ENCODE measurements at regions not wholly inside any gene's neighbourhood (a gene's known extent, or its start where the extent isn't known, plus 50 kb on each side); places are given as distances from the start of the nearest gene placed in this dataset.

- 15% methylated on average over 3 of the region's 3 CpGs for WGBS (ENCODE audit: missing lambda C conversion rate)
- DNase-seq (ENCODE audit: low read depth in 1 of 2, low spot score in 1 of 2): no peak
- no peak for ATAC-seq
- no peak for FAIRE-seq
- H3K27ac ChIP-seq: no peak overlapping the region
- no peak overlapping the region for H3K4me3 ChIP-seq
- H3K4me1 ChIP-seq: peaks cover 19% of the 10 kb centered on the region; the same call in 2 of the 3 replicates
- TF ChIP-seq ZNF302 (CRISPR knock-in tag; IDR thresholded peaks at IDR 0.05) (no peak), SMC3 (IDR thresholded peaks at IDR 0.05) (no peak), ELK1 (IDR thresholded peaks at IDR 0.05; ENCODE audit: low read depth, low read length) (no peak), TFCP2L1 (CRISPR knock-in tag; IDR thresholded peaks at IDR 0.05) (no peak), HOXB5 (CRISPR knock-in tag; IDR thresholded peaks at IDR 0.05) (no peak), CEBPB (IDR thresholded peaks at IDR 0.05) (no peak), POLR2AphosphoS2 (conservative IDR thresholded peaks at IDR 0.05; ENCODE audit: low read length) (no peak), HOXB13 (CRISPR knock-in tag; IDR thresholded peaks at IDR 0.05; ENCODE audit: low read depth) (no peak), CTCF (IDR thresholded peaks at IDR 0.05) (no peak), RNF2 (IDR thresholded peaks at IDR 0.05; ENCODE audit: borderline replicate concordance, low read depth) (no peak), HES2 (IDR thresholded peaks at IDR 0.05) (no peak), JUNB (IDR thresholded peaks at IDR 0.05) (no peak), HDAC2 (IDR thresholded peaks at IDR 0.05) (no peak), FOSB (CRISPR knock-in tag; IDR thresholded peaks at IDR 0.05) (no peak), PHF8 (IDR thresholded peaks at IDR 0.05; ENCODE audit: borderline replicate concordance, low read depth) (no peak), POLR2A (IDR thresholded peaks at IDR 0.05; ENCODE audit: low read length) (no peak)
- TF ChIP-seq, protein P1, sequence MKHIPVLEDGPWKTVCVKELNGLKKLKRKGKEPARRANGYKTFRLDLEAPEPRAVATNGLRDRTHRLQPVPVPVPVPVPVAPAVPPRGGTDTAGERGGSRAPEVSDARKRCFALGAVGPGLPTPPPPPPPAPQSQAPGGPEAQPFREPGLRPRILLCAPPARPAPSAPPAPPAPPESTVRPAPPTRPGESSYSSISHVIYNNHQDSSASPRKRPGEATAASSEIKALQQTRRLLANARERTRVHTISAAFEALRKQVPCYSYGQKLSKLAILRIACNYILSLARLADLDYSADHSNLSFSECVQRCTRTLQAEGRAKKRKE (CRISPR knock-in tag; IDR thresholded peaks at IDR 0.05; ENCODE audit: low read depth): no peak
- TF ChIP-seq, protein P2, sequence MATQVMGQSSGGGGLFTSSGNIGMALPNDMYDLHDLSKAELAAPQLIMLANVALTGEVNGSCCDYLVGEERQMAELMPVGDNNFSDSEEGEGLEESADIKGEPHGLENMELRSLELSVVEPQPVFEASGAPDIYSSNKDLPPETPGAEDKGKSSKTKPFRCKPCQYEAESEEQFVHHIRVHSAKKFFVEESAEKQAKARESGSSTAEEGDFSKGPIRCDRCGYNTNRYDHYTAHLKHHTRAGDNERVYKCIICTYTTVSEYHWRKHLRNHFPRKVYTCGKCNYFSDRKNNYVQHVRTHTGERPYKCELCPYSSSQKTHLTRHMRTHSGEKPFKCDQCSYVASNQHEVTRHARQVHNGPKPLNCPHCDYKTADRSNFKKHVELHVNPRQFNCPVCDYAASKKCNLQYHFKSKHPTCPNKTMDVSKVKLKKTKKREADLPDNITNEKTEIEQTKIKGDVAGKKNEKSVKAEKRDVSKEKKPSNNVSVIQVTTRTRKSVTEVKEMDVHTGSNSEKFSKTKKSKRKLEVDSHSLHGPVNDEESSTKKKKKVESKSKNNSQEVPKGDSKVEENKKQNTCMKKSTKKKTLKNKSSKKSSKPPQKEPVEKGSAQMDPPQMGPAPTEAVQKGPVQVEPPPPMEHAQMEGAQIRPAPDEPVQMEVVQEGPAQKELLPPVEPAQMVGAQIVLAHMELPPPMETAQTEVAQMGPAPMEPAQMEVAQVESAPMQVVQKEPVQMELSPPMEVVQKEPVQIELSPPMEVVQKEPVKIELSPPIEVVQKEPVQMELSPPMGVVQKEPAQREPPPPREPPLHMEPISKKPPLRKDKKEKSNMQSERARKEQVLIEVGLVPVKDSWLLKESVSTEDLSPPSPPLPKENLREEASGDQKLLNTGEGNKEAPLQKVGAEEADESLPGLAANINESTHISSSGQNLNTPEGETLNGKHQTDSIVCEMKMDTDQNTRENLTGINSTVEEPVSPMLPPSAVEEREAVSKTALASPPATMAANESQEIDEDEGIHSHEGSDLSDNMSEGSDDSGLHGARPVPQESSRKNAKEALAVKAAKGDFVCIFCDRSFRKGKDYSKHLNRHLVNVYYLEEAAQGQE (IDR thresholded peaks at IDR 0.05): no peak
- TF ChIP-seq, protein P3, sequence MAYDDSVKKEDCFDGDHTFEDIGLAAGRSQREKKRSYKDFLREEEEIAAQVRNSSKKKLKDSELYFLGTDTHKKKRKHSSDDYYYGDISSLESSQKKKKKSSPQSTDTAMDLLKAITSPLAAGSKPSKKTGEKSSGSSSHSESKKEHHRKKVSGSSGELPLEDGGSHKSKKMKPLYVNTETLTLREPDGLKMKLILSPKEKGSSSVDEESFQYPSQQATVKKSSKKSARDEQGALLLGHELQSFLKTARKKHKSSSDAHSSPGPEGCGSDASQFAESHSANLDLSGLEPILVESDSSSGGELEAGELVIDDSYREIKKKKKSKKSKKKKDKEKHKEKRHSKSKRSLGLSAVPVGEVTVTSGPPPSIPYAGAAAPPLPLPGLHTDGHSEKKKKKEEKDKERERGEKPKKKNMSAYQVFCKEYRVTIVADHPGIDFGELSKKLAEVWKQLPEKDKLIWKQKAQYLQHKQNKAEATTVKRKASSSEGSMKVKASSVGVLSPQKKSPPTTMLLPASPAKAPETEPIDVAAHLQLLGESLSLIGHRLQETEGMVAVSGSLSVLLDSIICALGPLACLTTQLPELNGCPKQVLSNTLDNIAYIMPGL (CRISPR knock-in tag; IDR thresholded peaks at IDR 0.05; ENCODE audit: borderline replicate concordance): no peak
- POLR2A ChIA-PET: no interaction called here
- no peak overlapping the region for H3K4me2 ChIP-seq
- H3K9me3 ChIP-seq: no peaks in the 10 kb centered on the region
- CTCF ChIA-PET: no interaction called here
Observed at GRCh38 chr18:34970106-34970505, 71.1 kb upstream of the MAPRE2 start.

Data from A549 (cell line).